ENCODE measurements at regions not wholly inside any gene's neighbourhood (a gene's known extent, or its start where the extent isn't known, plus 50 kb on each side); places are given as distances from the start of the nearest gene placed in this dataset.

- Mint-ChIP-seq H3K36me3 (ENCODE audit: insufficient read depth, unreplicated experiment) (no peaks in the 10 kb centered on the region), H3K9me3 (ENCODE audit: unreplicated experiment) (no peaks in the 10 kb centered on the region), H3K27ac (ENCODE audit: low read depth, unreplicated experiment) (no peak overlapping the region), H3K4me1 (ENCODE audit: insufficient read depth, unreplicated experiment) (no peaks in the 10 kb centered on the region), H3K4me3 (ENCODE audit: unreplicated experiment) (no peak overlapping the region), H3K27me3 (ENCODE audit: insufficient read depth, unreplicated experiment) (no peaks in the 10 kb centered on the region)
- BruUV-seq (replicated peaks), result no TSS peak
- TF ChIP-seq CTCF (IDR thresholded peaks at IDR 0.05; ENCODE audit: unreplicated experiment), result no peak
- DNase-seq (ENCODE audit: unreplicated experiment), result peak; percentile 88
- ChIA-PET CTCF (interaction anchor here (0.7 kb wide), 1 partner anchor 233 kb away, joined by 4 read pairs; no protein-coding TSS in a partner anchor), POLR2A (no interaction called here)
- intact Hi-C loops (cut with micrococcal nuclease), result no loop called here
Measured at GRCh38 chr10:124145109-124145870, 51.9 kb upstream of the CHST15 start.

- BruUV-seq (replicated peaks), result no TSS peak
- no peaks in the 10 kb centered on the region for H3K36me3 Mint-ChIP-seq (ENCODE audit: insufficient read depth, unreplicated experiment)
- H3K4me1 Mint-ChIP-seq (ENCODE audit: insufficient read depth, unreplicated experiment), result no peaks in the 10 kb centered on the region
- intact Hi-C loops (cut with micrococcal nuclease), result no loop called here
- H3K27ac Mint-ChIP-seq (ENCODE audit: low read depth, unreplicated experiment), result no peak overlapping the region
- no peak for DNase-seq (ENCODE audit: unreplicated experiment)
- no peaks in the 10 kb centered on the region for H3K27me3 Mint-ChIP-seq (ENCODE audit: insufficient read depth, unreplicated experiment)
- ChIA-PET POLR2A (no interaction called here), CTCF (interaction anchor here (0.7 kb wide), 2 partner anchors 126 to 234 kb away, joined by 3 to 4 read pairs; no protein-coding TSS in a partner anchor)
- no peaks in the 10 kb centered on the region for H3K9me3 Mint-ChIP-seq (ENCODE audit: unreplicated experiment)
- H3K4me3 Mint-ChIP-seq (ENCODE audit: unreplicated experiment), result no peak overlapping the region
- TF ChIP-seq CTCF (IDR thresholded peaks at IDR 0.05; ENCODE audit: unreplicated experiment), result no peak
Measured at GRCh38 chr10:124144536-124144935, 51.1 kb upstream of the CHST15 start.

GRCh38 chr10:124143721-124144120, 50.3 kb upstream of the CHST15 start:
- DNase-seq (ENCODE audit: unreplicated experiment), result no peak
- CTCF ChIA-PET, result interaction anchor here (1.9 kb wide), 1 partner anchor 148 kb away, joined by 4 read pairs; no protein-coding TSS in a partner anchor
- Mint-ChIP-seq H3K36me3 (ENCODE audit: insufficient read depth, unreplicated experiment) (no peaks in the 10 kb centered on the region), H3K27ac (ENCODE audit: low read depth, unreplicated experiment) (no peak overlapping the region), H3K27me3 (ENCODE audit: insufficient read depth, unreplicated experiment) (no peaks in the 10 kb centered on the region), H3K9me3 (ENCODE audit: unreplicated experiment) (no peaks in the 10 kb centered on the region), H3K4me1 (ENCODE audit: insufficient read depth, unreplicated experiment) (no peaks in the 10 kb centered on the region), H3K4me3 (ENCODE audit: unreplicated experiment) (no peak overlapping the region)
- no TSS peak for BruUV-seq (replicated peaks)
- POLR2A ChIA-PET, result interaction anchor here (1.1 kb wide), 1 partner anchor 38 kb away, joined by 4 read pairs; no protein-coding TSS in a partner anchor
- no peak for TF ChIP-seq CTCF (IDR thresholded peaks at IDR 0.05; ENCODE audit: unreplicated experiment)
- intact Hi-C loops (cut with micrococcal nuclease), result no loop called here

Data from MCF 10A (cell line).